ENCODE measurements at regions not wholly inside any gene's neighbourhood (a gene's known extent, or its start where the extent isn't known, plus 50 kb on each side); places are given as distances from the start of the nearest gene placed in this dataset.

DNA sequence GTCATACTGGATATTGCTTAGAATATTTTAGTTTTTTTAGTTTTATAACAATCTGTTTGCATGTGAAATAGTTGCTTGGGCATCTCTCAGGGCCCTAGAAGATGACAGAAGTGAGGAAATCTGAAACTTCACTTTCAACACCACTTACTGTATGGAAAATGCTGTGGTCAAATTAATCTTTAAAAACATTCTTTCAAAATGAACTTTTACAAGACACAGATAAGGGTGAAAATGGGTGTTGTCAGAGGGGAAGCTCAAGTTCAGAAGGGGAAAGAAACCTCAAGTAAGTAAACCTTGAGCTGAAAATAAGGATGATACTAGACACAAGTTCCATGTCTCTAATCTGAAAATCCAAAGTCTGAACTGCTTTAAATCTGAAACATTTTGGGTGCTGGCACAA, 1840.1 kb upstream of the RAG2 start:
- TF ChIP-seq CTCF (IDR thresholded peaks at IDR 0.05) (no peak), POLR2A (IDR thresholded peaks at IDR 0.05) (no peak)
- Histone ChIP-seq H3K27me3 (no peaks in the 10 kb centered on the region), H3K9me3 (no peaks in the 10 kb centered on the region), H3K4me1 (no peaks in the 10 kb centered on the region), H3K36me3 (no peaks in the 10 kb centered on the region), H3K27ac (no peak overlapping the region), H3K4me3 (replicated peaks in 1 of 3) (no peak overlapping the region)
- no peak for DNase-seq
- intact Hi-C loops (cut with DNase I) = no loop called here

GRCh38 chr11:38425578-38425977, 1827.5 kb upstream of the RAG2 start:
- no peaks in the 10 kb centered on the region for H3K36me3 ChIP-seq
- H3K9me3 ChIP-seq = no peaks in the 10 kb centered on the region
- no peaks in the 10 kb centered on the region for H3K4me1 ChIP-seq
- intact Hi-C loops (cut with DNase I) = no loop called here
- DNase-seq = no peak
- TF ChIP-seq POLR2A (IDR thresholded peaks at IDR 0.05) (no peak), CTCF (IDR thresholded peaks at IDR 0.05) (no peak)
- H3K27ac ChIP-seq = no peak overlapping the region
- 86% methylated on average over 3 of the region's 3 CpGs for WGBS, 2 donors
- H3K4me3 ChIP-seq (replicated peaks in 1 of 3) = no peak overlapping the region
- H3K27me3 ChIP-seq = no peaks in the 10 kb centered on the region

DNA sequence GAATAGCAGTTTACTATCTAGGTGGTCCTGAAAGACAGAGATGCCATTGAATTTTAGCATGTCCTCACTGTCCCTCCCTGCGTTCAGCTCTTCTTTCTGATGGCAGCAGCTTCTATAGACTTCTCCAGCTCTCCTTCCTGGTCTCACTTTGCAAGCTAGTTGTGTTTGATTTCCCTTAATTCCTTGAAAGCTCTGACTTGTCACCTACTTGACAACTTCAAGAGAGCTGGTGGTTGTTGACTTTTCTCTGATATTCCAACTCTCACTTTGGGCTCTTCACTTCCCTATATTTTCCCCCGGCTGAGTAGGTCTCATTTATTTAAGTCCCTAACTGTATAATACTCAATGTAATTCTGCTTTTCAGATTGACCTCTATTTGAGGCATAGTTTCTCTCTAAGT, 1825.0 kb upstream of the RAG2 start:
- intact Hi-C loops (cut with DNase I) = no loop called here
- Histone ChIP-seq H3K27me3 (no peaks in the 10 kb centered on the region), H3K36me3 (no peaks in the 10 kb centered on the region), H3K4me1 (no peaks in the 10 kb centered on the region), H3K27ac (no peak overlapping the region), H3K9me3 (no peaks in the 10 kb centered on the region), H3K4me3 (replicated peaks in 1 of 3) (no peak overlapping the region)
- no peak for DNase-seq
- 33 to 42% methylated on average over 2 of the region's 2 CpGs for WGBS, 2 donors
- TF ChIP-seq CTCF (IDR thresholded peaks at IDR 0.05) = no peak
- TF ChIP-seq POLR2A (IDR thresholded peaks at IDR 0.05) = no peak

DNA sequence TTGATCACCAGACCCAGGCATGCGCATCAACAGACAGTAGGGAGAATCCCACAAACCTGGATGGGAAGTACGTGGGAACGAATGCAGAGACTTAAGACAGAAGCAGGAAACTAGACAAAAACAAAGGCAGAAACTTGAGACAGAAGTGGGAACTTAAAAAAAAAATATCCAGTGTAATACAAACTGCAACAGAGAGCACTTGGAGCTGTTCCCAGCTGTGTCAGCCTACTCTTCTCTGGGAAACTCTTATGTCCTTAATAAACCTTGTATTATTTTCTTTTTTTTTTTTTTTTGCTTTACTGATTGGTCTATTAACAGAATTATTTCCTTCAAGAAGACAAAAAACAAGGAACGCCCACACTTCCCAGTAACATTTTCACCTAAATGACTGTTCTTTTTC, 1818.1 kb upstream of the RAG2 start:
- 32 to 34% methylated on average over 4 of the region's 4 CpGs for WGBS, 2 donors
- Histone ChIP-seq H3K36me3 (no peaks in the 10 kb centered on the region), H3K27ac (no peak overlapping the region), H3K9me3 (no peaks in the 10 kb centered on the region), H3K4me1 (no peaks in the 10 kb centered on the region), H3K4me3 (replicated peaks in 1 of 3) (no peak overlapping the region), H3K27me3 (no peaks in the 10 kb centered on the region)
- intact Hi-C loops (cut with DNase I) = no loop called here
- TF ChIP-seq CTCF (IDR thresholded peaks at IDR 0.05) = no peak
- TF ChIP-seq POLR2A (IDR thresholded peaks at IDR 0.05) = no peak
- peak; percentile 29 to 39 for DNase-seq

- Histone ChIP-seq H3K27ac (no peak overlapping the region), H3K36me3 (no peaks in the 10 kb centered on the region), H3K9me3 (no peaks in the 10 kb centered on the region), H3K4me3 (replicated peaks in 1 of 3) (no peak overlapping the region), H3K27me3 (no peaks in the 10 kb centered on the region), H3K4me1 (no peaks in the 10 kb centered on the region)
- no peak for DNase-seq
- 84 to 90% methylated on average over 2 of the region's 2 CpGs for WGBS, 2 donors
- intact Hi-C loops (cut with DNase I) = no loop called here
- TF ChIP-seq POLR2A (IDR thresholded peaks at IDR 0.05) (no peak), CTCF (IDR thresholded peaks at IDR 0.05) (no peak)
These were observed 1813.1 kb upstream of the RAG2 start for GRCh38 chr11:38411149-38411548.
